B cell (primary cell): ENCODE measurements at regions not wholly inside any gene's neighbourhood (a gene's known extent, or its start where the extent isn't known, plus 50 kb on each side); places are given as distances from the start of the nearest gene placed in this dataset.

Experiments
- ATAC-seq: fragments of 200-7000 bp; cut with Tn5 transposase; one replicate; pipeline ENCODE4 v1.10.0; 2021; ENCODE audit warnings: low read depth, mild to moderate bottlenecking, moderate number of reproducible peaks, moderate library complexity
- CTCF ChIA-PET: fragments of 350-600 bp; sonication (Branson Sonifier 250); formaldehyde crosslinking; loops from one replicate; lab custom pipeline; 2021; ENCODE audit warnings: antibody characterized with exemption, inconsistent platforms; lab: Charles Lee
- POLR2A ChIA-PET: fragments of 350-600 bp; sonication (Branson Sonifier 250); formaldehyde crosslinking; loops from one replicate; lab custom pipeline; 2021; ENCODE audit warnings: antibody characterized with exemption; lab: Charles Lee
- DNase-seq: peaks from one replicate; pipeline ENCODE4 v3.0.0; 2013
- H2AFZ ChIP-seq: 2 replicates; pipeline ENCODE4 v1.6.1; 2012; ENCODE audit warnings: mild to moderate bottlenecking, low read depth, low read length; ENCODE audit not compliant: insufficient read depth, poor library complexity, severe bottlenecking
- H3K27ac ChIP-seq, 2 donors: 1 replicate in 1 of 2; 2 replicates in 1 of 2; pipeline ENCODE4 v1.5.1; 2012 to 2013; ENCODE audit warnings: low read length in 2 of 2, mild to moderate bottlenecking in 2 of 2, moderate library complexity in 1 of 2
- H3K27me3 ChIP-seq, 4 experiments: fragments of 200-600 bp in 1 of 4; sonication (generic) in 1 of 4; replicated peaks in 1 of 4; 1 replicate in 2 of 4; 2 replicates in 2 of 4; pipeline versions ENCODE4 v1.6.1 to v1.7.0; 2013 to 2016; ENCODE audit warnings: low read length in 3 of 4, mild to moderate bottlenecking in 2 of 4, mixed read lengths in 1 of 4, moderate library complexity in 1 of 4; ENCODE audit not compliant: insufficient read depth in 4 of 4, control insufficient read depth in 3 of 4; ENCODE audit errors: control extremely low read depth in 1 of 4
- H3K36me3 ChIP-seq, 2 experiments: replicated peaks in 1 of 2; 1 replicate in 1 of 2; 2 replicates in 1 of 2; pipeline versions ENCODE4 v1.6.1 to v1.7.1; 2013; ENCODE audit warnings: low read length in 1 of 2; ENCODE audit not compliant: insufficient read depth in 2 of 2, control insufficient read depth in 1 of 2; ENCODE audit errors: control extremely low read depth in 1 of 2, extremely low read depth in 1 of 2
- H3K4me1 ChIP-seq, 2 donors: fragments of 200-600 bp in 1 of 2; sonication (generic) in 1 of 2; 1 replicate in 1 of 2; 2 replicates in 1 of 2; pipeline versions ENCODE4 v1.5.1 to v1.6.1; 2013 to 2017; ENCODE audit warnings: low read length in 2 of 2; ENCODE audit not compliant: control insufficient read depth in 2 of 2, insufficient read depth in 2 of 2
- H3K4me2 ChIP-seq: replicated peaks from 2 replicates; pipeline ENCODE3; 2012; ENCODE audit warnings: mild to moderate bottlenecking, low read depth, low read length; ENCODE audit not compliant: poor library complexity, severe bottlenecking
- H3K4me3 ChIP-seq, 5 experiments: fragments of 200-600 bp in 1 of 5; sonication (generic) in 1 of 5; 1 replicate in 3 of 5; 2 replicates in 2 of 5; pipeline versions ENCODE4 v1.5.1 to v1.7.0; 2011 to 2016; ENCODE audit warnings: low read length in 4 of 5, mild to moderate bottlenecking in 4 of 5, low read depth in 2 of 5, control low read depth in 1 of 5, moderate library complexity in 1 of 5; ENCODE audit not compliant: insufficient read depth in 1 of 5; ENCODE audit errors: control extremely low read depth in 1 of 5, extremely low read depth in 1 of 5
- H3K79me2 ChIP-seq: fragments of 200-600 bp; sonication (generic); one replicate; pipeline ENCODE4 v1.6.0; 2016; ENCODE audit warnings: low read length; ENCODE audit not compliant: control insufficient read depth, insufficient read depth
- H3K9ac ChIP-seq: fragments of 200-600 bp; sonication (generic); 2 replicates; pipeline ENCODE4 v1.6.1; 2017; ENCODE audit warnings: mild to moderate bottlenecking, low read length, moderate library complexity
- H3K9me3 ChIP-seq, 3 donors: one replicate each; pipeline versions ENCODE4 v1.6.1 to v1.7.1; 2013; ENCODE audit warnings: low read length in 2 of 3; ENCODE audit not compliant: control insufficient read depth in 2 of 3, insufficient read depth in 1 of 3; ENCODE audit errors: control extremely low read depth in 1 of 3
- H4K20me1 ChIP-seq: 2 replicates; pipeline ENCODE4 v1.6.0; 2012; ENCODE audit warnings: mild to moderate bottlenecking, low read length; ENCODE audit not compliant: insufficient read depth, control insufficient read depth, poor library complexity, severe bottlenecking
- H3K27ac Mint-ChIP-seq: one replicate; pipeline ENCODE4 v1.8.0; 2021; ENCODE audit warnings: mixed read lengths
- H3K27me3 Mint-ChIP-seq: one replicate; pipeline ENCODE4 v1.8.0; 2021; ENCODE audit warnings: mixed read lengths
- H3K4me1 Mint-ChIP-seq: one replicate; pipeline ENCODE4 v1.8.0; 2021; ENCODE audit warnings: mixed read lengths
- H3K4me3 Mint-ChIP-seq: one replicate; pipeline ENCODE4 v1.8.0; 2021; ENCODE audit warnings: mixed read lengths
- H3K9me3 Mint-ChIP-seq: one replicate; pipeline ENCODE4 v1.8.0; 2022; ENCODE audit warnings: mixed read lengths; ENCODE audit not compliant: insufficient read depth
- CTCF ChIP-seq: fragments of 200-600 bp; IDR thresholded peaks from one replicate; pipeline ENCODE4 v1.8.0; 2022; ENCODE audit warnings: antibody characterized with exemption, mild to moderate bottlenecking
- EZH2 ChIP-seq: IDR thresholded peaks from 2 replicates; pipeline ENCODE4 v1.6.1; 2012; ENCODE audit warnings: borderline replicate concordance, low read depth, mild to moderate bottlenecking, moderate library complexity, low read length; ENCODE audit not compliant: insufficient read depth, poor library complexity, severe bottlenecking
- WGBS: methylation state at CpG from one replicate; pipeline ENCODE4 v1.1.5; 2013; ENCODE audit warnings: missing lambda C conversion rate; ENCODE audit not compliant: insufficient coverage; 5-methylcytosine and 5-hydroxymethylcytosine counted together
- intact Hi-C: fragments of 100-400 bp; cut with micrococcal nuclease; formaldehyde crosslinking; loops from one replicate; pipeline ENCODE4 v1.10.0; 2022

DNA sequence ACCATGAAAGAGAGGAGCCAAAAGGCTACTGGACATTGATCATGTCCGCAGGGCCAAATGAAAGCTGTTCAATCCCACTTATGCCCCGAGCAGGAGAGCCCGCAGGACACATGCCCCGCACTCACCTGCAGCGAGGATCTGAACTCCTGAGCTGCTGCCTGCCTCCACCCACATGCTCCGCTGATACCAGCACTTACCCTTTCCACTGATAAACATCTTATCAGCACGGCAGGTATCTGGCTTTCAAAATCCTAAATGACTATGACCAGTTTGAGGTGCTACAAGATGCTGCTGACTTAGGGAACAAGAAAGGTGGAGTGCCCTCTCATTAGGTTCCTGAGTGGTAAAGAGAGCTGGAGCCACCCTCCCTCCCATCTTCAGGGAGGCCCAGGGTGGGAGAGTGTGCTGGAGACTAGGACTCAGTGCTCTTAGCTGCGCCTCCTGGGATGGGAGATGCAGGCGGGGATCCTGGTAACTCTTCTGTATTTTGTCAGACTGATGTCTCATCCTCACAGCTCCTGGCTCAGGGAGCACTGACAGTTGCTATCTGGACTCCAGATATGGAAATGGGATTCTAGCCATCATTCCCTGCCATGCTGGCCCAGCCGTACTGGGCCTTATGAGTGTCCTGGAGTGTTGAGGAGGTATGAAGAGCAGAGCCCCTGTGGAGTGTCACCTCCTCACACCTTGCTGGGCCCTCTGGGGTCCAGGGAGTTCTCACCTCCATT is 86.4 kb upstream of the F3 start:
- H3K4me2 ChIP-seq: no peak overlapping the region
- Mint-ChIP-seq H3K27me3 (peaks cover 11% of the 10 kb centered on the region), H3K4me3 (no peak overlapping the region), H3K27ac (no peak overlapping the region), H3K9me3 (peaks cover 2% of the 10 kb centered on the region), H3K4me1 (no peaks in the 10 kb centered on the region)
- no peak overlapping the region for H3K9ac ChIP-seq
- DNase-seq (no peak), ATAC-seq (no peak)
- intact Hi-C loops: no loop called here
- no peak overlapping the region for H2AFZ ChIP-seq
- CTCF ChIA-PET: no interaction called here
- WGBS: 97% methylated on average over 9 of the region's 10 CpGs
- no peak for TF ChIP-seq EZH2
- no peak for TF ChIP-seq CTCF
- no peaks in the 10 kb centered on the region for H3K79me2 ChIP-seq
- H3K4me1 ChIP-seq: no peaks in the 10 kb centered on the region
- POLR2A ChIA-PET: no interaction called here
- H3K36me3 ChIP-seq: no peaks in the 10 kb centered on the region
- peaks cover 0 to 1% (median 0%) of the 10 kb centered on the region in 3 donors for H3K9me3 ChIP-seq
- no peaks in the 10 kb centered on the region for H4K20me1 ChIP-seq
- H3K27me3 ChIP-seq: no peaks in the 10 kb centered on the region
- no peak overlapping the region for H3K4me3 ChIP-seq
- H3K27ac ChIP-seq: no peak overlapping the region

DNA sequence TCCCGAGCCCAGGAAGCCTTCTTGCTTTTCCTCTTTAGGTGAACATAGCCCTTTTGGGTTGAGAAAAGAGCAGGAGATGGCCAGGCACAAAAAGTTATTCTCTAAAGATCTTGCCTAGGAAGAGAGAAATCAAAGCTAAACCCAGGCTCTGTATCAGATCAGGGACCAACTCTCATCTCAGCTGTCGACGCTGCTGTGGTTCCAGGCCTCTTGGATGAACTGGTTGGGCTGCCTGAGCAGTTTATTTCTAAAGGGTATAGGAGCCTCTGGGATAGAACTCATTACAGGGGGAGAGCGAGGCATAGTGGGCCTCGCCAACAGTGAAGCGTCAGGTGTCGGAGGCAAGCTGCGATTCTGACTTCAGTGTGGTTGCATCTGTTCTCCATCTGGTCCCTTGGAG is 82.6 kb upstream of the F3 start:
- Histone ChIP-seq H3K27ac (no peak overlapping the region), H3K4me1 (no peaks in the 10 kb centered on the region), H4K20me1 (no peaks in the 10 kb centered on the region), H3K9ac (no peak overlapping the region), H2AFZ (no peak overlapping the region), H3K27me3 (no peaks in the 10 kb centered on the region), H3K9me3 (no peaks in the 10 kb centered on the region), H3K36me3 (no peaks in the 10 kb centered on the region), H3K79me2 (no peaks in the 10 kb centered on the region), H3K4me2 (no peak overlapping the region), H3K4me3 (no peak overlapping the region)
- peaks cover under 1% of the 10 kb centered on the region for H3K9me3 Mint-ChIP-seq
- intact Hi-C loops: no loop called here
- H3K4me3 Mint-ChIP-seq: no peak overlapping the region
- 85% methylated on average over 4 of the region's 8 CpGs for WGBS
- H3K4me1 Mint-ChIP-seq: no peaks in the 10 kb centered on the region
- DNase-seq (no peak), ATAC-seq (no peak)
- TF ChIP-seq EZH2: no peak
- CTCF ChIA-PET: interaction anchor here (0.6 kb wide), 1 partner anchor 74 kb away, joined by 3 read pairs; no protein-coding TSS in a partner anchor
- H3K27ac Mint-ChIP-seq: no peak overlapping the region
- POLR2A ChIA-PET: no interaction called here
- H3K27me3 Mint-ChIP-seq: no peaks in the 10 kb centered on the region
